ENCODE measurements at regions not wholly inside any gene's neighbourhood (a gene's known extent, or its start where the extent isn't known, plus 50 kb on each side); places are given as distances from the start of the nearest gene placed in this dataset.

- intact Hi-C loops (cut with DNase I), result no loop called here
- no peak for ATAC-seq
- no peak for DNase-seq
- Histone ChIP-seq H3K27ac (no peak overlapping the region), H3K27me3 (no peaks in the 10 kb centered on the region), H3K36me3 (no peaks in the 10 kb centered on the region), H3K4me1 (no peaks in the 10 kb centered on the region), H3K4me3 (no peak overlapping the region), H3K9me3 (no peaks in the 10 kb centered on the region)
- FAIRE-seq, result no peak
- WGBS, 2 donors, result 48 to 60% methylated on average over 4 of the region's 4 CpGs
- TF ChIP-seq CTCF (IDR thresholded peaks at IDR 0.05), result no peak
These were observed 1166.4 kb downstream of the CDH12 start for GRCh38 chr5:21686706-21687105.

DNA sequence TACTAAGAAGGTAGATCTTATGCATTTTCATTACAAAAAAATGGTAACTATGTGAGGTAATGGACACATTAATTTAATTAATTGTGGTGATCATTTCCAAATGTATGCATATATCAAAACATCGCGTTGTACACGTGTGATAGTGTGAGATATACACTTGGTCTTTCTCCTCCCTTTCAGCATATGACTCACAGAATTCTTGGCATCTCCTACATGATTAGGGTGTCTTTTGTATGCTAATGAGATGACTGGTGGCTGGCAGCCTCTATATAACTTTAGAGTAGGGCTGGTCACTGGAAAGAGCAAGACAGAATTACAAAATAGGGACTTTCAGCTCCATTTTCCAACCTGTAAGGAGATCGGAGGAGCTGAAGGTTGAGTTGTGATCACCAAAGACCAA lies 1167.6 kb downstream of the CDH12 start:
- Histone ChIP-seq H3K9me3 (no peaks in the 10 kb centered on the region), H3K27me3 (no peaks in the 10 kb centered on the region), H3K36me3 (no peaks in the 10 kb centered on the region), H3K4me1 (no peaks in the 10 kb centered on the region), H3K27ac (no peak overlapping the region), H3K4me3 (no peak overlapping the region)
- intact Hi-C loops (cut with DNase I), result no loop called here
- FAIRE-seq (no peak), ATAC-seq (no peak), DNase-seq (no peak)
- WGBS, 2 donors, result 69 to 81% methylated on average over 4 of the region's 4 CpGs
- no peak for TF ChIP-seq CTCF (IDR thresholded peaks at IDR 0.05)

GRCh38 chr5:21684992-21685391 lies 1168.2 kb downstream of the CDH12 start:
- 22 to 24% methylated on average over 1 of the region's 1 CpG for WGBS, 2 donors
- DNase-seq, result no peak

GRCh38 chr5:21681911-21682310 lies 1171.2 kb downstream of the CDH12 start:
- Histone ChIP-seq H3K4me3 (no peak overlapping the region), H3K27ac (no peak overlapping the region), H3K27me3 (no peaks in the 10 kb centered on the region), H3K9me3 (no peaks in the 10 kb centered on the region), H3K36me3 (no peaks in the 10 kb centered on the region), H3K4me1 (no peaks in the 10 kb centered on the region)
- intact Hi-C loops (cut with DNase I), result no loop called here
- WGBS, 2 donors, result 49 to 56% methylated on average over 2 of the region's 2 CpGs
- no peak for TF ChIP-seq CTCF (IDR thresholded peaks at IDR 0.05)
- ATAC-seq, result no peak
- no peak for FAIRE-seq
- no peak for DNase-seq

More at GRCh38 chr5:21684992-21685391, 1168.2 kb downstream of the CDH12 start:
- Histone ChIP-seq H3K4me3 (no peak overlapping the region), H3K4me1 (no peaks in the 10 kb centered on the region), H3K9me3 (no peaks in the 10 kb centered on the region), H3K27ac (no peak overlapping the region), H3K36me3 (no peaks in the 10 kb centered on the region), H3K27me3 (no peaks in the 10 kb centered on the region)
- intact Hi-C loops (cut with DNase I), result no loop called here
- no peak for TF ChIP-seq CTCF (IDR thresholded peaks at IDR 0.05)
- FAIRE-seq (no peak), ATAC-seq (no peak)

DNA sequence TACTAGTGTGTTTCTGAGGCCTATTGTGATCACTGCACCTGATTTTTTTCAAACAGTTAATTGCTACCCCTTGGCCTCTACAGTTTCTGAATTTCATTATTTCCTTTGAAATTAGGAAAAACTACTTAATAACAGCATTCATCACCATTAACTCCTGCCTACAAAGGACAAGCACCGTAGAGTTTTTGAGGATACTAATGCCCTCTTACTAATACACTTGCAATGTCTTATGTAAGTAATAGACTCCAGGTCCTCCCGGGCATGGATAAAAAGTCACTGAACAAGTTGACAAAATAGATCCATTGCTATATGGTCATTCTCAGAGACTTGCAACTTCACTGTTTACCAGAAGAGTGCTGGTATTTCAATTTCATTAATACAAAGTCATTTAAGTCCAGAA lies 1172.5 kb downstream of the CDH12 start:
- no peak for ATAC-seq
- DNase-seq, result no peak
- intact Hi-C loops (cut with DNase I), result no loop called here
- TF ChIP-seq CTCF (IDR thresholded peaks at IDR 0.05), result no peak
- no peaks in the 10 kb centered on the region for H3K4me1 ChIP-seq
- no peaks in the 10 kb centered on the region for H3K9me3 ChIP-seq
- 78 to 85% methylated on average over 2 of the region's 2 CpGs for WGBS, 2 donors
- no peaks in the 10 kb centered on the region for H3K27me3 ChIP-seq
- H3K36me3 ChIP-seq, result no peaks in the 10 kb centered on the region
- H3K4me3 ChIP-seq, result no peak overlapping the region
- no peak for FAIRE-seq
- no peak overlapping the region for H3K27ac ChIP-seq
